Left ventricle myocardium inferior (tissue), 1 donor: ENCODE measurements at regions not wholly inside any gene's neighbourhood (a gene's known extent, or its start where the extent isn't known, plus 50 kb on each side); places are given as distances from the start of the nearest gene placed in this dataset.

ENCODE experiments used
- DNase-seq: peaks from one replicate; pipeline ENCODE4 v3.0.0-alpha.2; 2020
- H3K27ac ChIP-seq: fragments of 200-600 bp; replicated peaks from 2 replicates; pipeline ENCODE4 v1.8.0; 2021
- H3K27me3 ChIP-seq: fragments of 200-600 bp; 2 replicates; pipeline ENCODE4 v1.8.0; 2021; ENCODE audit warnings: low read depth
- H3K36me3 ChIP-seq: fragments of 200-600 bp; 2 replicates; pipeline ENCODE4 v1.8.0; 2021
- H3K4me1 ChIP-seq: fragments of 200-600 bp; 2 replicates; pipeline ENCODE4 v1.8.0; 2021
- H3K4me3 ChIP-seq: fragments of 200-600 bp; 2 replicates; pipeline ENCODE4 v1.8.0; 2021; ENCODE audit warnings: mild to moderate bottlenecking, moderate library complexity
- H3K9me3 ChIP-seq: fragments of 200-600 bp; replicated peaks from 2 replicates; pipeline ENCODE4 v1.8.0; 2021
- CTCF ChIP-seq: fragments of 200-600 bp; IDR thresholded peaks from 2 replicates; pipeline ENCODE4 v1.8.0; 2021; ENCODE audit warnings: antibody characterized with exemption, mild to moderate bottlenecking, borderline replicate concordance
- intact Hi-C: fragments of 100-400 bp; cut with micrococcal nuclease; formaldehyde crosslinking; loops from one replicate; pipeline ENCODE4 v1.11.0; 2022
- donor health status: DM: no; HTN: yes; CAD: no; lungs with severe emphysema.

- no peak for DNase-seq
- no peaks in the 10 kb centered on the region for H3K9me3 ChIP-seq
- H3K4me3 ChIP-seq: no peak overlapping the region
- H3K4me1 ChIP-seq: peaks cover 54% of the 10 kb centered on the region
- H3K27ac ChIP-seq: peak overlapping the region; percentile 88
- no peaks in the 10 kb centered on the region for H3K27me3 ChIP-seq
- intact Hi-C loops: no loop called here
- H3K36me3 ChIP-seq: no peaks in the 10 kb centered on the region
- no peak for TF ChIP-seq CTCF
These were observed 89.7 kb upstream of the ERRFI1 start for GRCh38 chr1:8115769-8116167.

GRCh38 chr1:8115031-8115768 is 89.1 kb upstream of the ERRFI1 start:
- Histone ChIP-seq H3K27ac (peak overlapping the region; percentile 88), H3K9me3 (peaks cover 3% of the 10 kb centered on the region), H3K27me3 (no peaks in the 10 kb centered on the region), H3K4me3 (no peak overlapping the region), H3K4me1 (peaks cover 48% of the 10 kb centered on the region), H3K36me3 (no peaks in the 10 kb centered on the region)
- intact Hi-C loops: no loop called here
- no peak for TF ChIP-seq CTCF
- DNase-seq: no peak

- peak overlapping the region; percentile 42 for H3K27ac ChIP-seq
- H3K36me3 ChIP-seq: no peaks in the 10 kb centered on the region
- no peak for TF ChIP-seq CTCF
- no peaks in the 10 kb centered on the region for H3K27me3 ChIP-seq
- H3K4me1 ChIP-seq: peaks cover 47% of the 10 kb centered on the region
- no peak overlapping the region for H3K4me3 ChIP-seq
- intact Hi-C loops: no loop called here
- DNase-seq: no peak
- peaks cover 5% of the 10 kb centered on the region for H3K9me3 ChIP-seq
These were observed 87.4 kb upstream of the ERRFI1 start for GRCh38 chr1:8113262-8114220.

- H3K4me1 ChIP-seq: peaks cover 39% of the 10 kb centered on the region
- H3K36me3 ChIP-seq: no peaks in the 10 kb centered on the region
- H3K27ac ChIP-seq: peak overlapping the region; percentile 42
- H3K27me3 ChIP-seq: no peaks in the 10 kb centered on the region
- TF ChIP-seq CTCF: no peak
- intact Hi-C loops: no loop called here
- no peak overlapping the region for H3K4me3 ChIP-seq
- DNase-seq: no peak
- H3K9me3 ChIP-seq: peaks cover 5% of the 10 kb centered on the region
These were observed 86.6 kb upstream of the ERRFI1 start for GRCh38 chr1:8112611-8113261.

GRCh38 chr1:8111560-8111959 is 85.5 kb upstream of the ERRFI1 start:
- intact Hi-C loops: no loop called here
- TF ChIP-seq CTCF: no peak
- H3K27me3 ChIP-seq: no peaks in the 10 kb centered on the region
- H3K36me3 ChIP-seq: no peaks in the 10 kb centered on the region
- H3K27ac ChIP-seq: no peak overlapping the region
- H3K9me3 ChIP-seq: peaks cover 5% of the 10 kb centered on the region
- no peak for DNase-seq
- H3K4me1 ChIP-seq: peaks cover 31% of the 10 kb centered on the region
- H3K4me3 ChIP-seq: no peak overlapping the region
